Stomach (tissue), 8 donors: ENCODE measurements at regions not wholly inside any gene's neighbourhood (a gene's known extent, or its start where the extent isn't known, plus 50 kb on each side); places are given as distances from the start of the nearest gene placed in this dataset.

Experiments used
- DNase-seq, 2 donors: peaks; one replicate each; pipeline versions ENCODE4 v3.0.0 to v3.0.0-alpha.2; 2013 to 2019
- H3K27ac ChIP-seq, 5 donors: fragments of 200-600 bp in 4 of 5; sonication (generic) in 4 of 5; one replicate each; pipeline ENCODE4 v1.5.1; 2013 to 2019; ENCODE audit warnings: mild to moderate bottlenecking in 1 of 5, moderate library complexity in 1 of 5
- H3K27me3 ChIP-seq, 3 donors: fragments of 200-600 bp; sonication (generic); one replicate each; pipeline ENCODE4 v1.5.1; 2017 to 2019; ENCODE audit warnings: mixed run types in 1 of 3
- H3K36me3 ChIP-seq, 4 donors: fragments of 200-600 bp; sonication (generic); 1 replicate in 3 of 4; 2 replicates in 1 of 4; pipeline ENCODE4 v1.5.1; 2016 to 2019
- H3K4me1 ChIP-seq, 4 donors: fragments of 200-600 bp; sonication (generic); one replicate each; pipeline ENCODE4 v1.5.1; 2016 to 2019
- H3K4me3 ChIP-seq, 4 donors: fragments of 200-600 bp; sonication (generic) in 3 of 4; one replicate each; pipeline ENCODE4 v1.5.1; 2016 to 2019; ENCODE audit warnings: mild to moderate bottlenecking in 1 of 4
- H3K9me3 ChIP-seq, 4 donors: fragments of 200-600 bp; sonication (generic); one replicate each; pipeline ENCODE4 v1.5.1; 2016 to 2019
- POLR2A ChIP-seq, 4 donors: fragments of 450-650 bp; IDR thresholded peaks; one replicate each; pipeline ENCODE4 v1.6.1; 2016; ENCODE audit warnings: antibody characterized with exemption in 4 of 4, control low read depth in 2 of 4, mild to moderate bottlenecking in 1 of 4, moderate library complexity in 1 of 4
- POLR2AphosphoS5 ChIP-seq, 3 donors: sonication (generic); formaldehyde crosslinking; IDR thresholded peaks; one replicate each; pipeline ENCODE4 v1.6.1; 2016; ENCODE audit warnings: antibody characterized with exemption in 3 of 3
- WGBS, 5 donors: extraction: QIAGEN DNeasy Blood & Tissue Kit in 3 of 5; methylation state at CpG; one replicate each; pipeline versions ENCODE4 v1.1.5 to v1.1.7; 2013 to 2018; 5-methylcytosine and 5-hydroxymethylcytosine counted together
- intact Hi-C: fragments of 100-400 bp; cut with DNase I; formaldehyde crosslinking; loops from one replicate; pipeline ENCODE4 v1.15.1; 2023; ENCODE audit warnings: low total_unique reads
- donor health status: healthy with polysubstance abuse.
- donor health status: Bipolar disorder and iron deficiency.
- donor health status: healthy.

DNA sequence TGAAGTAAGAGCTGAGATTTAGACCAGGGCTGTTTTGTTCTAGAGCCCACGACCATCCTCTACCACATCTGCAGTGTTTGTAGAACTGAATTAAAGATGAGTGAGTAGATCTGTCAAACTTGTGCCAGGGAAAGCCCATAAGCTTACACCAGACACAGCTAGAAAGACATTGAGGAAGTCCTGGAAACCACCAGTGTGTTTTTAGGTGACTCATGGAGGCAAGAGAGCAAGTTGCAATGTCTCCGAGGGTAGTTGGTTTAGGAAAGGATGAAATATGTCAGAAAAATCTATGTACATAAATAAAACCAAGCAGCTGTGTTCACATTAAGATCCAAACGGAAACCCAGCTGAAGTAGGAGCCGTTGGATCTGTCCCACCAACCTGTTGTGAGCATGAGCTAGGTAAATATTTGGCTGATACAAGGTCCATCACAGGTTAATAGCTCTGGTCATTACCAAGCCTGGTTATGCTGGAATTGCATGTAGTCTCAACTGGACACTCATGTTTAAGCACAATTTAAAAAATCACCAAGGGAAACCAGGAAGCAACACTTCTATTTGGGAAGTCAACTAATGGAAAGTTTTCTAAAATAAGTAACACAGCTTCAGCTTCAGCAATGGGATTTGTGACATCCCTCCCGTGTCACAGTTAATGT lies 49.9 kb upstream of the PLEKHG3 start:
- peak overlapping the region in 4 of 5 donors; percentile 27 to 67 (median 63) for H3K27ac ChIP-seq
- H3K4me1 ChIP-seq = peaks cover 4 to 20% (median 12%) of the 10 kb centered on the region in 4 donors
- H3K27me3 ChIP-seq = no peaks in the 10 kb centered on the region
- intact Hi-C loops = no loop called here
- WGBS, 5 donors = 14 to 19% (median 16%) methylated on average over 5 of the region's 5 CpGs
- no peaks in the 10 kb centered on the region for H3K9me3 ChIP-seq
- H3K36me3 ChIP-seq = no peaks in the 10 kb centered on the region
- DNase-seq = peak in 1 of 2 donors; percentile 69
- TF ChIP-seq POLR2AphosphoS5 (IDR thresholded peaks at IDR 0.05) (peak in 2 of 3 donors; percentile 6 to 27), POLR2A (IDR thresholded peaks at IDR 0.05) (no peak)
- H3K4me3 ChIP-seq = no peak overlapping the region
